ENCODE measurements at regions not wholly inside any gene's neighbourhood (a gene's known extent, or its start where the extent isn't known, plus 50 kb on each side); places are given as distances from the start of the nearest gene placed in this dataset.

DNA sequence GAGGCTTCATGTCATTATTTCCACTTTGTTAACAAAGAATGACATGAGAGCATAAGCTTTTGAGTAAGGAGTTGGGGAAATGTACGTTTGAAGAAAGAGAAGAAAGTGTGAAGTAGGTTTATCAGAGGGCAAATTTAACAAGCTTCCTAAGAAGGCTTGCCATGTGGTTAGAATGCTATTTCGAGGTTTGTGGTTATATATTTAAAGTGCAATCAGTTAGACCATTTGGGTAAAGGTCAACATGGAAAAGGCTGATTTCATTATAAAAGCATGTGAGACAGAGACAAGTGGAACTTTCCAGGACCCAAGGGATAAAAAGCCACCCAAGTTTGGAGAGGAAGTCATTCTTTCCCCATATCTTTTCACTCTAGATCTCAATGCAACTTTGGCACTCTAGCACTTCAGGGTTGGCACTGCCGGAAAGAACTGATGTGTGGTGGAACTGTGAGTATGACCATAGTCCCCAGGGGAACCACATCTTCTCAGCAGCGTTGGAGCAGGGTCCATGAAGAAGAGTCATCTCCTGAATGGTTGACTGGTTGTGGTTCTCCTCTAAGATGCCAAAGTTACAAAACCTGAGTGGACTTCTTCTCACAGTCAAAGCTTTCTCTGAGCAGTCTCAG, 529.9 kb downstream of the MID1IP1 start:
- DNase-seq (ENCODE audit: low spot score): peak; percentile 38

GRCh38 chrX:39333451-39333850, 532.2 kb downstream of the MID1IP1 start:
- DNase-seq (ENCODE audit: low spot score): no peak

DNA sequence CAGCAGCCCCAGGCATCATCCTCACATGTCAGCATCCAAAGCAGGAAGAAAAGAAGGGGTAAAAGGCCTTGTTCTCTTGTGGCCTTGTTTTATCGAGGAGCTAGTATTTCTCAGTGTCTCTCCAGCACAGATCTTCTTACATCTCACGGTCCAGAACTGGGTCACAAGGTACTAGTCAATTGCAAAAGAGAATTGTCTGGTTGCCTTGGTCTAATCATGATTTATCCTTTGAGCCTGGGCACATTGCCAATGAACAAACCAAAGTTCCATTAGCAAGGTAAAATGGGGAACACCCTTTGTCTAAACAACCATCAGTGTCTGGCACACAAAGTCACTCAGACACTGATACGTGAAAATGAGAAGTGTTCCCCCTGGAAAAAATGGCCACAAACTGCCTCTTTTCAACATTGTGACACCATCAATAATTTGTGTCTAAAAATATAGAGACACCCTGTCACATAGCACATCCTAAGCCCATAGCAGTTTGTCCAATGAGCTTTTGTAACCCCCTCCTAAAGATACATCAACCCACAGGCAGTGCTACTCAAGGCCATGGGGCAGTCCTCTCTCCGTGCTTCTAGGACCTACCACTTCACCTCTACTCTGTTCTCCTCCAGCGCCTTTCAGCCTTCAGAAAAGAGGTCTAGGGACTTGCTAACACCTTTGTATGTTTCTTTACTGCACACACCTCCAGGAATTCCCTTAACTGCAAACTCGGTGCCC, 534.4 kb downstream of the MID1IP1 start:
- DNase-seq (ENCODE audit: low spot score): no peak

DNA sequence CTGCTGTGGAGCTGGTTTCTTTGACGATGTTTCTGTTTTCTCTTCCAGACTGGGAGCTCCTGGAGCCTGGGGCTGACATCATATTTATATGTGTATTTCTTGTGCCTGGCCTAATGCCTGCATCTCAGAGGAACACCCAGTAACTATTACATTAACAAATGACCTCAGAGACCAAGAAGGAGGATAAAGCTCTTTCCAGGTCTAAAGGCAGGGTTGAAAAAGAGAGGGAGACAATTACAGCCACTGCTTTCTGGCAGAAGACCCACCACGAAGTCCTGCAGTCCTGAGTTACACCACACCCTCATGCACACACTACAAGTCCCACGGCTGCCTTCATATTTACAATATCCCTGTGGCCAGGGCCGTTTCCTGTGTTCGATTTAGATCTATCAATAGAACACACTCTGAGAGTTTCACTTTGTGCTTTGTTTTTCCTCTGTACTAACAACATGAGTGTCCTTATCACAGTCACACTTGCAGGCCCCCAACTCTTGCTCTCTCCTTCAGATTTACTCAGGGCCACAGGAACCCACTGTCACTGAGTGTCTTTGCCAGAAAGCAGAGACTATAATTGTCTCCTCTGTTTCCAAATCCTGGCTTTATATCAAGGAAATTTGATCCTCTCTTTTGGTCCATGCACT, 535.5 kb downstream of the MID1IP1 start:
- DNase-seq (ENCODE audit: low spot score): no peak

- no peak for DNase-seq (ENCODE audit: low spot score)
Measured at GRCh38 chrX:39337451-39337850, 536.2 kb downstream of the MID1IP1 start.

DNA sequence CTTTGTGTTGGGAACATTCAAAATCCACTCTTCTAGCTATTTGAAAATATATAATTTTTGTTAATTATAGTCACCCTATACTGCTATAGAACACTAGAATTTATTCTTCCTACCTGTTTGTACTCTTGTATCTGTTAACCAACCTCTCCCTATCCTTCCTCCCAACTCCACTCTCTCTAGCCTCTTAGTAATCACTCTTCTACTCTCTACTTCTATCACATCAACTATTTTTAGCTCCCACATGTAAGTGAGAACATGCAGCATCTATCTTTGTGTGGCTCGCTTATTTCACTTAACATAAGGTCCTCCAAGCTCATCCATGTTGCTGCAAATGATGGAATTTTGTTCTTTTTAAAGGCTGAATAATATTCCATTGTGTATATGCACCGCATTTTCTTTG, 537.3 kb downstream of the MID1IP1 start:
- no peak for DNase-seq (ENCODE audit: low spot score)

GRCh38 chrX:39356119-39356807, 555.0 kb downstream of the MID1IP1 start:
- DNase-seq (ENCODE audit: low spot score): peak; percentile 32

DNA sequence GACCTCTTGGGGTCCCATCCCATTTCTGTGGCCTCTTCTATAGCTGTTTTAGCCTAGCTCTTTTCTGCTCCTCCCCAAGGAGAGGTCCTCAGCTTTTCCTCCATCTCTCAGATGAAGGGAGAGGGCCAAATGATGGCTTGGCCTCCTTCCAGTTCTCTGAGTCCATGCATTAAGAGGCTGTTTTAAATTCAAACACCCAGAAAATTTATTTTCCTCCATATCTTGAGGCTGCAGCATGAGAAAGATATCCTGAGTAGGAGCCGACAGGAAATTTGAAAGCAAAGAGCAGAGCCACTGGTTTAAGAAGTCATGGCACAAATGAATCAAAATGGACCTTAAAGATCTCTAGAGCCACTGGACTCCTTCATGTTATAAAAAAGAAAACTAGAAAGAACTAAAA, 558.8 kb downstream of the MID1IP1 start:
- no peak for DNase-seq (ENCODE audit: low spot score)

GRCh38 chrX:39361736-39362135, 560.5 kb downstream of the MID1IP1 start:
- DNase-seq (ENCODE audit: low spot score): no peak

- DNase-seq (ENCODE audit: low spot score): no peak
Measured at GRCh38 chrX:39367416-39367815, 566.2 kb downstream of the MID1IP1 start.

GRCh38 chrX:39372115-39372514, 570.9 kb downstream of the MID1IP1 start:
- no peak for DNase-seq (ENCODE audit: low spot score)

GRCh38 chrX:39377157-39377556, 575.9 kb downstream of the MID1IP1 start:
- no peak for DNase-seq (ENCODE audit: low spot score)

- peak; percentile 19 for DNase-seq (ENCODE audit: low spot score)
Measured at GRCh38 chrX:39377773-39378172, 576.5 kb downstream of the MID1IP1 start.

DNA sequence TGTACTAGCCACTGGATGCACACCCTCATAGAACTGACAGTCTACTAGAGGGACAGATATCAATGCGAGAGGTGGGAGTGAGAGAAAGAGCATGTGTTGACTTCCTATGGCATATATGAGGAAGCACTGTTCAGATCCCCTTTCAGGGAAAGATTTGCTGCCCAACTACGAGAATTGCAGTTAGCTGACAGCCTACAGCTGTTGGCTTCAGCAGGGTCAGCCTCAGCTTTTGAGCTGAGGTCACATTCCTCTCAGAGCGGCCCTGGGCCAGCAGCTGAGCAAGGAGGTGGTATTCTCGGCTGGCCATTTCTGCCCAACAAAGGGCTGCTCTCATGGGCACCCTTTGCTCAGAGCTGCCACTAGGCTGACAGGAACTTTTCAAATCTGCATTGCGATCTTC, 580.2 kb downstream of the MID1IP1 start:
- no peak for DNase-seq (ENCODE audit: low spot score)

DNA sequence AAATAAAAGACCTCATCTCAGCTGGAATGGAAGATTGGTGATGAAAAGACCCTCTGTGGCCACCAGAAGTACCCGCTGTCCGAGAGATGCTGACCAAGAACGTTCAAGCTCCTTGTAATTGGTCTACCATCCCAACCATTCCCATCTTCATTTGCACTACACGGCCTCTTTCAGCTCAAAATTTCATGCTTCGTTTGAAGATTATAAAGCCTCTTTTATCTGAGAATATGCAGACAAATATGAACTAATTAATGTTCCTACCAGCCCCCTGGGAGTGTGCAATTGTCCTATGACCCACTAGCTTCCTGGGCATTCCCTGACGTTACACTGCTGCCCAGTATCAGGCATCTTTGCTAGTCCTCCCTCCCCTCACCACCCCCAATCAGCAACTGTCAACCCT, 583.7 kb downstream of the MID1IP1 start:
- no peak for DNase-seq (ENCODE audit: low spot score)

GRCh38 chrX:39388730-39389129, 587.5 kb downstream of the MID1IP1 start:
- no peak for DNase-seq (ENCODE audit: low spot score)

DNA sequence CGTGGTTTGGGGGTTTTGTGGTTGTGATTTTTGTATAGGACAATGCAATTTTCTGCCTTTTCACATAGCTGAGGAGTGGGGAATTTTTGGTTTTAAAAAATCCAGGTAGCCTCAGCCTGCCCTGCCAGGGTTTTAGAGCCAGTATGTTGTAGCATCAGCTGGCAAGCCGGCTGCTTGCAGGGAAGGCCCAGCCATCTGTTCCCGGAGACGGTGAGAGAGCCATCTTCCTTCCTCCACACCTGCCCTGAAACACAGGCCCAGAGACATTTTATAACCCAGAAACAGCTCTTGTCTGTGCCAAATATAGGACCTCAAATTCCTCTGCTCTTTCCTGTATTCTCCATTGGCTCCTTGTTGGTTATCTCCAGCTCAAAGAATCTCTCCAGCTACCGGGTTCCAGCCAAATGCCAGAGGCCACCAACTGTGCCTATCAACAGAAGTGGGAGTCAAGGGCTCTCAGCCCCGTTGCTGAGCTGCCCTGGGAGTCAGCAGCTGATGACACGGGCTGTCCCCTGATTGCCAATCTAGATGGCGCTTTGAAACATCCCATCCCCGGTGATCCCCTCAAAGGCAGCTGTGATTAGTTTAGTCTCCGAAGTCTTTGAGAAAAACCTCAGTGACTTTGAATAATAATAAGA, 595.2 kb downstream of the MID1IP1 start:
- DNase-seq (ENCODE audit: low spot score): no peak

DNA sequence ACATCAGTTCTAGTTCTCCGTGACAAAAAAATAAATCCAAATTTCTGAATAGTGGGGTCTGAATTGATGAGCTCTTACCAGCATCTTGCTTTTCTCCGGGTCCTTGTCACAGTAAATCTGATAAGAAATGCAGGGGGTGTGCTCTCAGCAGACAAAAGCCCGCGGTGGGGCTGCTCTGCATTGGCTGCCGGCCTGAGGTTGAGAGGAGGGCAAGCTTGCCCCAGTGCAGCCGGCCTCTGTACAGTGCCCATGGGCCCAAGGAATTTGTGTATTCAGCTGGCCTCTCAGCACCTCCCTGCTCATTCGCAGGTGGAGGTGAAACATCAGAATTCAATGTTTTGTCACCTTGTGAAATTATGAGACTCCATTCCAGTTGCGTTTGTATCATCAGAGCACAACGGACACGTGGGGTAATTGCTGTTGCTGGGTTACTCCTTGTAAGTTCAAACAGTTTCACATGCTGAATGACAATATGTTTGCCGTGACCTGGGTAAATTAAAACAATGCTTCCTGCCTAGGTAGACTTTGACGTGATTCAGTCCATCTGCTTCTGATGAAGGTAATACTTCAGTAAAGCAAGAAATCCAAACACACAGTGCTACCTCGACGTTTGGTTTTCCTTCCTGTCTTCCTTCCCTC, 596.4 kb downstream of the MID1IP1 start:
- no peak for DNase-seq (ENCODE audit: low spot score)

DNA sequence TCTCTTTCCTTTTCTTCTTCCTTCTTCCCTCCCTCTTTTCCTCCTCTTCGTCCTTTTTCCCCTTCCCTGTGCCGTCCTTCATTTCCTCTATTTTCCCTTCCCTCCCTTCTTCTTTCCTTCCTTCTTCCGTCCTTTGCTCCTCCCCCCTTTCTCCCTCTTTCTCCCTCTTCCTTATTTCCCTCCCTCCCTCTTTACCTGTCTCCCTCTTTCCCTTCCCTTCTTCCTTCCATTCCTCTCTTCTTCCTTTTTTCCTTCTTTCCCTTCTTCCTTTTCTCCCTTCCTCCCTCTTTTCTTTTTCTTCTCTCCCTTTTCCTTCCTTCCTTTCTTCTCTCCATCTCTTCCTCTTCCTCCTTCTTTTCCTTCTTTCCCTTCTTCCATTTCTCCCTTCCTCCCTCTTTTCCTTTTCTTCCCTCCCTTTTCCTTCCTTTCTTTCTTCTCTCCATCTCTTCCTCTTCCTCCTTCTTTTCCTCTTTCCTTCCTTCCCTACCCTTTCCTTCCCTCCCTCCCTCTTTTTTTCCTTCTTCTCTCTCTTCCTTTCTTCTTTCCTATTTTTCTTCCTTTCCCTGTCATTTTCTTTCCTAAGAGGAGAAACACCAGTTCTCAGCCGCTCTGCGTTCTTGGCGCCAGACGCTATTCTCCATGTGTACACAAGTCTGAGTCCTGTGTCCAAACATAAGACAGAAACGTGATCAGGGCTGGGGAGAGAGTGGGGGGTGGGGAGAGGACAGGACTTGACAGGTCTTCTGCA, 597.1 kb downstream of the MID1IP1 start:
- no peak for DNase-seq (ENCODE audit: low spot score)

DNA sequence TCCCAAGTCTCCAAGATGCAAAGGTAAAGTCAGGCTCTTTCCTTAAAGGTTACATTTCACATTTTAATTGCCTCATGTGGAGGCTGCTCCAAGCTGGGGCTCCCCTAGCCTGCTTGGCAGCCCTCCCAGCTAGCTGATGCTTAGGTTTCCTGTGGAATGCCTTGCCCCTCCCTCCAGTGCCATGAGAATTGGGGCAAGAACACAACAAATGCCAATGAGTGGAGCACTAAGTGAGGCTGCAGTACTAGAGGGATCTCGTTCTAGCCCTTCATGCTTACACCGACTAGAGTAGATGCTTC, 597.7 kb downstream of the MID1IP1 start:
- no peak for DNase-seq (ENCODE audit: low spot score)

GRCh38 chrX:39399387-39399786, 598.1 kb downstream of the MID1IP1 start:
- no peak for DNase-seq (ENCODE audit: low spot score)
